Esophagus squamous epithelium (tissue), 5 donors: ENCODE measurements at regions not wholly inside any gene's neighbourhood (a gene's known extent, or its start where the extent isn't known, plus 50 kb on each side); places are given as distances from the start of the nearest gene placed in this dataset.

Source experiments
- DNase-seq: peaks from one replicate; lab custom pipeline; 2025; lab: John Stamatoyannopoulos, UW
- H3K27ac ChIP-seq, 4 donors: fragments of 200-600 bp; sonication (generic); one replicate each; pipeline ENCODE4 v1.5.1; 2016 to 2019; ENCODE audit warnings: mild to moderate bottlenecking in 1 of 4
- H3K27me3 ChIP-seq, 4 donors: fragments of 200-600 bp; sonication (generic); 1 replicate in 3 of 4; 2 replicates in 1 of 4; pipeline versions ENCODE4 v1.5.1 to v1.6.0; 2017 to 2021; ENCODE audit warnings: antibody characterized with exemption in 1 of 4
- H3K36me3 ChIP-seq, 3 donors: fragments of 200-600 bp; sonication (generic); one replicate each; pipeline ENCODE4 v1.5.1; 2016 to 2019
- H3K4me1 ChIP-seq, 3 donors: fragments of 200-600 bp; sonication (generic); one replicate each; pipeline ENCODE4 v1.5.1; 2017 to 2019
- H3K4me3 ChIP-seq, 4 donors: fragments of 200-600 bp; sonication (generic); 1 replicate in 3 of 4; 2 replicates in 1 of 4; pipeline ENCODE4 v1.5.1; 2016 to 2019; ENCODE audit warnings: mild to moderate bottlenecking in 2 of 4, moderate library complexity in 1 of 4
- H3K9me3 ChIP-seq, 3 donors: fragments of 200-600 bp; sonication (generic); one replicate each; pipeline ENCODE4 v1.5.1; 2016 to 2019
- POLR2A ChIP-seq, 4 donors: fragments of 450-650 bp; IDR thresholded peaks; one replicate each; pipeline ENCODE4 v1.6.1; 2017; ENCODE audit warnings: antibody characterized with exemption in 4 of 4, mild to moderate bottlenecking in 4 of 4, moderate library complexity in 3 of 4
- WGBS, 2 donors: methylation state at CpG; one replicate each; pipeline ENCODE4 v1.1.5; 2018; 5-methylcytosine and 5-hydroxymethylcytosine counted together
- intact Hi-C: fragments of 100-400 bp; cut with DNase I; formaldehyde crosslinking; loops from one replicate; pipeline ENCODE4 v1.15.0; 2022
- TF ChIP-seq, protein P1 (sequence below), 6 experiments: fragments of 450-650 bp in 4 of 6; fragments of 200-600 bp in 2 of 6; sonication (generic) in 2 of 6; IDR thresholded peaks; one replicate each; pipeline ENCODE4 v1.5.1; 2016 to 2019; ENCODE audit warnings: antibody characterized with exemption in 6 of 6, mild to moderate bottlenecking in 4 of 6, moderate library complexity in 4 of 6
- donor health status: DM: yes; HTN: yes; CAD: no.

DNA sequence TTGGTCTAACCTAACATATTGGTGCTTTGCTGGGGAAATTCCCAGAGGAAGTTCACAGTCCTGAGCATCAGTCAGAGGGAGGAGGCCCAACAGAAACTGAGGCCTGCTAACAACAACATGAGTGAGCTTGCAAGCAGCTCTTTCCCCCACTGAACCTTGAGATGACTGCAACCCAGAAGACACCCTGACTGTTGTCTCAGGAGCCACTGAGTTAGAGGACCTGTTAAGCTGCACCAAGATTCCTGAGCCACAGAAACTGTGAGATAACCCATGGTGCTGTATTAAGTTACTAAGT, 193.2 kb upstream of the UBL3 start:
- Histone ChIP-seq H3K36me3 (no peaks in the 10 kb centered on the region), H3K4me1 (no peaks in the 10 kb centered on the region), H3K27me3 (peaks cover 0 to 24% (median 0%) of the 10 kb centered on the region in 4 donors), H3K4me3 (no peak overlapping the region), H3K9me3 (no peaks in the 10 kb centered on the region), H3K27ac (no peak overlapping the region)
- no peak for TF ChIP-seq POLR2A (IDR thresholded peaks at IDR 0.05)
- TF ChIP-seq, protein P1, sequence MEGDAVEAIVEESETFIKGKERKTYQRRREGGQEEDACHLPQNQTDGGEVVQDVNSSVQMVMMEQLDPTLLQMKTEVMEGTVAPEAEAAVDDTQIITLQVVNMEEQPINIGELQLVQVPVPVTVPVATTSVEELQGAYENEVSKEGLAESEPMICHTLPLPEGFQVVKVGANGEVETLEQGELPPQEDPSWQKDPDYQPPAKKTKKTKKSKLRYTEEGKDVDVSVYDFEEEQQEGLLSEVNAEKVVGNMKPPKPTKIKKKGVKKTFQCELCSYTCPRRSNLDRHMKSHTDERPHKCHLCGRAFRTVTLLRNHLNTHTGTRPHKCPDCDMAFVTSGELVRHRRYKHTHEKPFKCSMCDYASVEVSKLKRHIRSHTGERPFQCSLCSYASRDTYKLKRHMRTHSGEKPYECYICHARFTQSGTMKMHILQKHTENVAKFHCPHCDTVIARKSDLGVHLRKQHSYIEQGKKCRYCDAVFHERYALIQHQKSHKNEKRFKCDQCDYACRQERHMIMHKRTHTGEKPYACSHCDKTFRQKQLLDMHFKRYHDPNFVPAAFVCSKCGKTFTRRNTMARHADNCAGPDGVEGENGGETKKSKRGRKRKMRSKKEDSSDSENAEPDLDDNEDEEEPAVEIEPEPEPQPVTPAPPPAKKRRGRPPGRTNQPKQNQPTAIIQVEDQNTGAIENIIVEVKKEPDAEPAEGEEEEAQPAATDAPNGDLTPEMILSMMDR (IDR thresholded peaks at IDR 0.05), result no peak
- intact Hi-C loops, result no loop called here
- DNase-seq, result no peak

DNA sequence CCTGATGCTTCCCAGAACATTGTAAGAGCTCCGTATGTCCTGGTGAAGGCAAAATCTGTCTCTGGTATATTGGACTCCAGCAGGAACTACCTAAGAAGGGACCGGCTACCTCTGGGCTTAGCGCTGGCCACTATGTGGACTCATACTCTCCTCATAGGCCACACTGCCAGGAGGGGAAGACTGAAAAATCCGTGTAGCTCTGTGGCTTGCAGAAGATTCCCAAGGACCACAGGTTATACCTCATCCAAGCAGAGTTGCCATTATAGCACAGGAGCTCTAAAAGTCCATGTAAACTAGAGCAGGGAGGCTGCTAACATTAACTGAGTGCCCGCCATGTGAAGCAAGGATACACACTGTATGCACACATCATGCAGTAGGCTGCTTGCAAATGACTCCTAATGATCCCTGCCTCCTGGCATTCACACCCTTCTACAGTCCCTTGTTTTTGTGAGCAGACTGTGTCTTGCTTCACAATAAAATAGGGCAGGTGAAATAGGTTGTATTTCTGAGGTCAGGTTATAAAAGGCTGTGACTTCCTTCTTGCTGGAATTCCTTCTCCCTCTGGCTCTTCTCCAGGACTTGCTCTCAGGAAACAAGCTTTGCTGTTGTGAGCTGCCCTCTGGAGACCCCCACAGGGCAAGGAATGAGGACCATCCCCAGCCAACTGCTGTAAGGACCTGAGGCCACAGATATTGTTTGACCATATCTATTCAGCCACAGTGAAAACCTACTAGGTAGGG, 192.6 kb upstream of the UBL3 start:
- DNase-seq, result no peak
- no peaks in the 10 kb centered on the region for H3K4me1 ChIP-seq
- H3K27me3 ChIP-seq, result peaks cover 0 to 29% (median 0%) of the 10 kb centered on the region in 4 donors
- intact Hi-C loops, result no loop called here
- no peaks in the 10 kb centered on the region for H3K36me3 ChIP-seq
- WGBS, 2 donors, result 90 to 94% methylated on average over 5 of the region's 5 CpGs
- H3K9me3 ChIP-seq, result no peaks in the 10 kb centered on the region
- no peak for TF ChIP-seq POLR2A (IDR thresholded peaks at IDR 0.05)
- TF ChIP-seq, protein P1 (IDR thresholded peaks at IDR 0.05), result no peak
- no peak overlapping the region for H3K27ac ChIP-seq
- no peak overlapping the region for H3K4me3 ChIP-seq

DNA sequence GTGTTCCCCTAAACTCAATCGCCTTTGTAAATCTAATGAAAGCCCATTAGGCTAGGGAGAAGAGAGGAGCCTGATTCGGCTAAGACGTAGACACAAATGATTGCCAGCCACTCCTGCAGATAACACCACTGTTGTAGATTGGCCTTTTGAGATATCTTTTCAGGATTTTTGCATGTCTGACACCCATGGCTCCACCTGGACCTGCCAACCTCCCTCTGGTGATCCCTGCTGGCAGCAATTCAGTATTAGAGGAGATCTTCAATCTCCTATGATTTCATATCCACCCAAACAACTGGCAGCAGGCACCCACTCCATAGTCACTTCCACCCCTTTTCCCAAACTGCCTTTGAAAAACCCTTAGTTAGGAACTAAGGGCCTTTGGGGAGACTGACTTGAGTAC, 191.9 kb upstream of the UBL3 start:
- TF ChIP-seq POLR2A (IDR thresholded peaks at IDR 0.05), result no peak
- TF ChIP-seq, protein P1 (IDR thresholded peaks at IDR 0.05), result no peak
- intact Hi-C loops, result no loop called here
- no peak for DNase-seq
- H3K27me3 ChIP-seq, result peaks cover 0 to 31% (median 0%) of the 10 kb centered on the region in 4 donors
- no peaks in the 10 kb centered on the region for H3K36me3 ChIP-seq
- no peaks in the 10 kb centered on the region for H3K9me3 ChIP-seq
- H3K4me1 ChIP-seq, result no peaks in the 10 kb centered on the region
- 79 to 97% methylated on average over 3 of the region's 3 CpGs for WGBS, 2 donors
- no peak overlapping the region for H3K4me3 ChIP-seq
- H3K27ac ChIP-seq, result no peak overlapping the region

DNA sequence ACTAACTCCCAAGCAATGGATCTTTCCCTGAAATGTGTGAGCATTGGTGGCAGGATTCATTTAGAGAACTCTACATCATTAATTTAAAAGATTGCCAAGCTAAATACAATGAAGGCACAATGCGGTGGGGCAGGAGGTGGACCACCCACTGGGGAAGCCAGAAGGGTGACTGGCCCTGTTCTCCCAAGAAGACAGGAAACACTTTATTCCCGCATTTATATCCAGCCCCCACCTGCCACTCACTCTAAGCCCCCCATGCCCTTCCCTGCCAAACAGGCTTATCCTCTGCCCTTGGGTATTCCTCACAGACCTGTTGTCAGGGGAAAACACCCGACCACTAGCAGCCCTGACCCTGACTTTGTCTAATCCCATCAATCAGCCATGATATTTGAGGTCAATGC, 189.1 kb upstream of the UBL3 start:
- Histone ChIP-seq H3K27me3 (peaks cover 0 to 39% (median 0%) of the 10 kb centered on the region in 4 donors), H3K27ac (no peak overlapping the region), H3K4me3 (no peak overlapping the region), H3K4me1 (no peaks in the 10 kb centered on the region), H3K36me3 (no peaks in the 10 kb centered on the region), H3K9me3 (no peaks in the 10 kb centered on the region)
- WGBS, 2 donors, result 38 to 39% methylated on average over 3 of the region's 3 CpGs
- TF ChIP-seq, protein P1 (IDR thresholded peaks at IDR 0.05), result no peak
- TF ChIP-seq POLR2A (IDR thresholded peaks at IDR 0.05), result no peak
- intact Hi-C loops, result no loop called here
- no peak for DNase-seq

DNA sequence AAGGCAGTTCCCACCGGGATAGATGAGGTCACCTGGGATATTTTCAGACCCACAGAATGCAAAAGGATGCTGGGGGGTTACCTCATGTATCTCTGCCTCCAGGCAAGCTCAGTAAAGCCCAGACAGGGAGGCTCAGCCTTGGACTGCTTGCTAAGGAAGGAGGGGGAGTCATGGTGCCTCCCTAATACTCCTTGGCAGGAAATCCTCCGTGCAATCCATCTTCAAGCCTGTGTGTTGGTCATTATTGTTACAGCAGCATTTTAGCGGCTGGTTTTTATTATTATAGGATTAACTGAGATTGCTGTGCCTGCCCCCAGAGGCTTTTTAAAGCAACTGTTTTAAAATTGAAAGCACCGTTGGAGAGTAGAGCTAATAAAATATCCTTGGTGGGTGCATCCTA, 188.5 kb upstream of the UBL3 start:
- Histone ChIP-seq H3K27ac (no peak overlapping the region), H3K4me3 (no peak overlapping the region), H3K27me3 (peaks cover 0 to 44% (median 0%) of the 10 kb centered on the region in 4 donors), H3K4me1 (peaks cover 0 to 2% (median 0%) of the 10 kb centered on the region in 3 donors), H3K9me3 (no peaks in the 10 kb centered on the region), H3K36me3 (no peaks in the 10 kb centered on the region)
- WGBS, 2 donors, result 5 to 8% methylated on average over 4 of the region's 4 CpGs
- intact Hi-C loops, result no loop called here
- DNase-seq, result no peak
- TF ChIP-seq, protein P1 (IDR thresholded peaks at IDR 0.05), result no peak
- no peak for TF ChIP-seq POLR2A (IDR thresholded peaks at IDR 0.05)
